ENCODE measurements at regions not wholly inside any gene's neighbourhood (a gene's known extent, or its start where the extent isn't known, plus 50 kb on each side); places are given as distances from the start of the nearest gene placed in this dataset.
"Not testable (repeated sequence)": the region's sequence is repeated elsewhere in the genome, so short reads cannot be mapped to it uniquely, and the experiment has no call there.

DNA sequence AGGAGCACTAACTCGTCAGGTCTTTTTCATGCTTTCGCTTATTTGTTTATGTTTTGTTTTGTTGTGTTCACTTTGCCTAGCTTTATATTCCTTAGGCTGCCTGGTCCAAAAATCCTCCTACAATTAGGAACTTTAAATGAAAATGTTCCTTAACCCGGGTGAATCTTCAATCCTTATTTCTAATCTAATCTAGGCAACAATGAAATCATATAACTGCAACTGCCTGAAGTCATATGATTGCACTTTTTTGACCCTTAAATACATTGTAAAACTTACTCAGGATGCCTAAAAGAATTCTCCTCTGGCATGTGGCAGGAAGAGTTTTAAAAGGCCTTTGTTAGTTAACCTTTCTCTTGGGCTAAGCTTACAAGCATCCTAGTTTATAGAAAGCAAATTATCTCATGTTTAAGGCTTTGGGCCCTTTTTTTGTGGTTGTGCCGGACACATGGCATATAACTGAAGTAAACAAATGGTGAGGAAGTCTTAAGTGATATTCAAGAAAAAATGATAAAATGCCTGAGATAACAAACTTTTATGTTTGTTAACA is 279.4 kb downstream of the FAT4 start:
- no peak for FAIRE-seq
- CTCF ChIA-PET: no interaction called here
- no TSS peak for BruUV-seq (replicated peaks)

GRCh38 chr4:125605926-125606325 is 291.2 kb downstream of the FAT4 start:
- H3K36me3 ChIP-seq (ENCODE audit: control insufficient read depth in 2 of 2, extremely low read depth in 1 of 2, insufficient read depth in 2 of 2, low read length in 2 of 2); BruUV-seq (replicated peaks); H3K9ac ChIP-seq (replicated peaks; ENCODE audit: extremely low read depth, insufficient read depth, low read length); FAIRE-seq; intact Hi-C loops (cut with micrococcal nuclease); H2AFZ ChIP-seq (ENCODE audit: low read depth, low read length); H3K27me3 ChIP-seq (ENCODE audit: control insufficient read depth in 2 of 2, insufficient read depth in 2 of 2, low read length in 2 of 2); H4K20me1 ChIP-seq (replicated peaks; ENCODE audit: control insufficient read depth, extremely low read depth, insufficient read depth, low read length); H3K79me2 ChIP-seq (ENCODE audit: control insufficient read depth, insufficient read depth, low read length); CTCF ChIA-PET; dilution Hi-C loops (cut with MboI; ENCODE audit: extremely low pct_ligation_motif_present, low sequenced_read_pairs); H3K4me1 ChIP-seq (ENCODE audit: control insufficient read depth, extremely low read depth, insufficient read depth, low read length); H3K9me1 ChIP-seq (replicated peaks; ENCODE audit: control insufficient read depth, extremely low read depth, insufficient read depth, low read length); H3K4me2 ChIP-seq (ENCODE audit: insufficient read depth, low read length); POLR2A ChIA-PET; H3K27ac ChIP-seq (ENCODE audit: insufficient read depth, low read depth, low read length); DNase-seq (ENCODE audit: low read depth, low spot score); H3K4me3 ChIP-seq (replicated peaks in 1 of 3; ENCODE audit: insufficient read depth in 1 of 3, low read depth in 1 of 3, low read length in 3 of 3); H3K9me3 ChIP-seq (replicated peaks; ENCODE audit: control insufficient read depth, insufficient read depth, low read length): not testable (repeated sequence)

More for the DNA sequence above, 279.4 kb downstream of the FAT4 start:
- DNase-seq (ENCODE audit: low read depth, low spot score): peak; percentile 23
- Histone ChIP-seq H3K4me1 (ENCODE audit: control insufficient read depth, extremely low read depth, insufficient read depth, low read length) (no peaks in the 10 kb centered on the region), H3K27ac (ENCODE audit: insufficient read depth, low read depth, low read length) (no peak overlapping the region), H3K4me3 (replicated peaks in 1 of 3; ENCODE audit: insufficient read depth in 1 of 3, low read depth in 1 of 3, low read length in 3 of 3) (no peak overlapping the region), H3K9me1 (replicated peaks; ENCODE audit: control insufficient read depth, extremely low read depth, insufficient read depth, low read length) (no peaks in the 10 kb centered on the region), H3K27me3 (ENCODE audit: control insufficient read depth in 2 of 2, insufficient read depth in 2 of 2, low read length in 2 of 2) (no peaks in the 10 kb centered on the region), H2AFZ (ENCODE audit: low read depth, low read length) (no peak overlapping the region), H4K20me1 (replicated peaks; ENCODE audit: control insufficient read depth, extremely low read depth, insufficient read depth, low read length) (no peaks in the 10 kb centered on the region), H3K9me3 (replicated peaks; ENCODE audit: control insufficient read depth, insufficient read depth, low read length) (no peaks in the 10 kb centered on the region), H3K36me3 (ENCODE audit: control insufficient read depth in 2 of 2, extremely low read depth in 1 of 2, insufficient read depth in 2 of 2, low read length in 2 of 2) (no peaks in the 10 kb centered on the region), H3K9ac (replicated peaks; ENCODE audit: extremely low read depth, insufficient read depth, low read length) (no peak overlapping the region), H3K79me2 (ENCODE audit: control insufficient read depth, insufficient read depth, low read length) (no peaks in the 10 kb centered on the region), H3K4me2 (ENCODE audit: insufficient read depth, low read length) (no peak overlapping the region)
- dilution Hi-C loops (cut with MboI; ENCODE audit: extremely low pct_ligation_motif_present, low sequenced_read_pairs) (no loop called here), intact Hi-C loops (cut with micrococcal nuclease) (no loop called here)
- TF ChIP-seq POLR2A (IDR thresholded peaks at IDR 0.05; ENCODE audit: low read depth, low read length) (no peak), JUN (IDR thresholded peaks at IDR 0.05; ENCODE audit: borderline replicate concordance, insufficient read depth, insufficient read length, low read depth) (no peak), EZH2 (IDR thresholded peaks at IDR 0.05; ENCODE audit: borderline replicate concordance, low read depth, low read length, severe bottlenecking) (no peak), MYC (IDR thresholded peaks at IDR 0.05; ENCODE audit: low read depth, low read length) (no peak), POLR2AphosphoS5 (IDR thresholded peaks at IDR 0.05; ENCODE audit: insufficient read depth, low read depth, low read length) (no peak), GATA2 (IDR thresholded peaks at IDR 0.05; ENCODE audit: insufficient read depth, insufficient read length, low read depth, low read length) (no peak), MAX (IDR thresholded peaks at IDR 0.05; ENCODE audit: insufficient read depth, insufficient read length) (no peak), CTCF (IDR thresholded peaks at IDR 0.05; ENCODE audit: extremely low read depth in 1 of 2, insufficient read depth in 1 of 2, low read depth in 1 of 2, low read length in 2 of 2) (no peak), FOS (IDR thresholded peaks at IDR 0.05; ENCODE audit: borderline replicate concordance, insufficient read depth, low read length) (no peak)
- POLR2A ChIA-PET: no interaction called here
